Breast epithelium (tissue), 3 donors: ENCODE measurements at regions not wholly inside any gene's neighbourhood (a gene's known extent, or its start where the extent isn't known, plus 50 kb on each side); places are given as distances from the start of the nearest gene placed in this dataset.

Experiments
- POLR2A ChIP-seq: fragments of 450-650 bp; IDR thresholded peaks from one replicate; pipeline ENCODE4 v1.6.1; 2016; ENCODE audit warnings: antibody characterized with exemption, mild to moderate bottlenecking, moderate library complexity
- POLR2AphosphoS5 ChIP-seq, 3 donors: sonication (generic); formaldehyde crosslinking; IDR thresholded peaks; one replicate each; pipeline ENCODE4 v1.6.1; 2017; ENCODE audit warnings: antibody characterized with exemption in 3 of 3
- TF ChIP-seq, protein P1 (sequence below), 3 donors: fragments of 450-650 bp; IDR thresholded peaks; one replicate each; pipeline ENCODE4 v1.5.1; 2016 to 2017; ENCODE audit warnings: antibody characterized with exemption in 3 of 3, mild to moderate bottlenecking in 3 of 3, moderate library complexity in 3 of 3

DNA sequence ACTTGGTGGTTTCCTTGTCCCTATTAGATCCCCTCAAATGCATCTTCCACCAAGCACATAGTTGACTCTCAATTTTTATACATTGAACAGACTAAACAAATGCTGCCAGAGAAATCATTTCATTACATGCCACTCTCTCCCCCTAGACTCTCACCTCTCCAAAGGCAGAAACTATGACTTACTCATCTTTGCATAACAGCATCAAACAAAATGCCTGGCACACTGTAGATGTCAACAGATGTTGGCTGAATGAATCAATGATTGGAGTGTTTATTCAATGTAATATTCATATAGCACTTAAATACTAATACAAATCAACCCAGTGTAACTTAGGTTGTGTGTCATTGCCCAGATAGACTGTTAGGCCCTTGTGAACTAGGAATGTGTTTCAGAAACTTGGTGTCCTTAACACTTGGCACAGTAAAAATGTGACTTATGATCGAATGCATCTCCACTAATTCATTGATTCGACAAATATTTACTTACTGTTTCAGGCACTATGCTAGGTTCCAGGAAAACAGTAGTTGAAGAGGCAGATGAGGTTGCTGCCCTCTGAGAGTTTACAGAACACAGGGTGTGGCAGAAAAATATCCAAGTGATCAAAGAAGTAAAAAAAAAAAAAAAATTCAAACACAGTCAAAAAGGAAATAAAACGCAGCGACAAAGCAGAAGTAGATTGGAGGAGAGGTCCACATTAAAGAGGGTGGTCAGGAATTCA, 188.5 kb upstream of the LRRN1 start:
- TF ChIP-seq, protein P1, sequence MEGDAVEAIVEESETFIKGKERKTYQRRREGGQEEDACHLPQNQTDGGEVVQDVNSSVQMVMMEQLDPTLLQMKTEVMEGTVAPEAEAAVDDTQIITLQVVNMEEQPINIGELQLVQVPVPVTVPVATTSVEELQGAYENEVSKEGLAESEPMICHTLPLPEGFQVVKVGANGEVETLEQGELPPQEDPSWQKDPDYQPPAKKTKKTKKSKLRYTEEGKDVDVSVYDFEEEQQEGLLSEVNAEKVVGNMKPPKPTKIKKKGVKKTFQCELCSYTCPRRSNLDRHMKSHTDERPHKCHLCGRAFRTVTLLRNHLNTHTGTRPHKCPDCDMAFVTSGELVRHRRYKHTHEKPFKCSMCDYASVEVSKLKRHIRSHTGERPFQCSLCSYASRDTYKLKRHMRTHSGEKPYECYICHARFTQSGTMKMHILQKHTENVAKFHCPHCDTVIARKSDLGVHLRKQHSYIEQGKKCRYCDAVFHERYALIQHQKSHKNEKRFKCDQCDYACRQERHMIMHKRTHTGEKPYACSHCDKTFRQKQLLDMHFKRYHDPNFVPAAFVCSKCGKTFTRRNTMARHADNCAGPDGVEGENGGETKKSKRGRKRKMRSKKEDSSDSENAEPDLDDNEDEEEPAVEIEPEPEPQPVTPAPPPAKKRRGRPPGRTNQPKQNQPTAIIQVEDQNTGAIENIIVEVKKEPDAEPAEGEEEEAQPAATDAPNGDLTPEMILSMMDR (IDR thresholded peaks at IDR 0.05), result no peak
- TF ChIP-seq POLR2A (no peak), POLR2AphosphoS5 (IDR thresholded peaks at IDR 0.05) (no peak)
